ENCODE measurements at regions not wholly inside any gene's neighbourhood (a gene's known extent, or its start where the extent isn't known, plus 50 kb on each side); places are given as distances from the start of the nearest gene placed in this dataset.

DNA sequence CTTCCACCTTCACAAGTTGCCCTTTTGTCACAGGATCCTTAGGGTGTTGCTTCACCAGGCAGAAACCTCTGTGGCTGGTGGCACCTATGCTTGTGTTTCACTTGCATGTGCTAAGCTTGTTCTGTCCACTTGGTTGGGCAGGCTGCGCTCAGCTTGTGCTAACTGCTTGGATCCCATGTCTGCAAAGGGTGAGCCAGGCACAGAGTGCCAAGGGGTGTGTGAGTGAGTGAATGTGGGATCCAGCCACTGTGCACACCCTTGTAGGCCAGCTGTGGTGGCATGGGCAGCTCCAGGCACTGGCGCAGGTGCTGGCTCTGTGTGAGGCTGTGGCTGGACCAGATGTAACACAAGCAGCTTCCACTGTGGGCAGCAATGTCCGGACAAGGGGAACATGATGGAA, 728.7 kb upstream of the ROBO1 start:
- TF ChIP-seq POLR2A (IDR thresholded peaks at IDR 0.05; ENCODE audit: low read depth, low read length) (no peak), TAF1 (IDR thresholded peaks at IDR 0.05; ENCODE audit: borderline replicate concordance, low read depth, low read length) (no peak)
